Esophagus muscularis mucosa (tissue), 4 donors: ENCODE measurements at regions not wholly inside any gene's neighbourhood (a gene's known extent, or its start where the extent isn't known, plus 50 kb on each side); places are given as distances from the start of the nearest gene placed in this dataset.

ENCODE experiments used
- DNase-seq: peaks from one replicate; pipeline ENCODE4 v3.0.0-alpha.2; 2017; ENCODE audit errors: extremely low spot score
- H3K27ac ChIP-seq, 4 donors: fragments of 200-600 bp; sonication (generic); replicated peaks in 1 of 4; 1 replicate in 3 of 4; 2 replicates in 1 of 4; pipeline ENCODE4 v1.5.1; 2016 to 2019; ENCODE audit warnings: mild to moderate bottlenecking in 1 of 4
- H3K27me3 ChIP-seq, 4 donors: fragments of 200-600 bp; sonication (generic); one replicate each; pipeline versions ENCODE4 v1.5.1 to v1.6.0; 2016 to 2019
- H3K36me3 ChIP-seq, 4 donors: fragments of 200-600 bp; sonication (generic); one replicate each; pipeline ENCODE4 v1.5.1; 2016 to 2019
- H3K4me1 ChIP-seq, 4 donors: fragments of 200-600 bp; sonication (generic); one replicate each; pipeline ENCODE4 v1.5.1; 2016 to 2019
- H3K4me3 ChIP-seq, 4 donors: fragments of 200-600 bp; sonication (generic); 1 replicate in 2 of 4; 2 replicates in 2 of 4; pipeline ENCODE4 v1.5.1; 2016 to 2019; ENCODE audit warnings: mild to moderate bottlenecking in 4 of 4, moderate library complexity in 1 of 4
- H3K9me3 ChIP-seq, 4 donors: fragments of 200-600 bp; sonication (generic); 1 replicate in 3 of 4; 2 replicates in 1 of 4; pipeline ENCODE4 v1.5.1; 2016 to 2019
- CTCF ChIP-seq, 3 experiments: fragments of 200-600 bp in 2 of 3; fragments of 450-650 bp in 1 of 3; sonication (generic) in 2 of 3; IDR thresholded peaks; one replicate each; pipeline ENCODE4 v1.5.1; 2017 to 2019; ENCODE audit warnings: antibody characterized with exemption in 3 of 3, mild to moderate bottlenecking in 2 of 3, moderate library complexity in 1 of 3
- EP300 ChIP-seq: sonication (generic); formaldehyde crosslinking; IDR thresholded peaks from one replicate; pipeline ENCODE4 v1.6.1; 2017; ENCODE audit warnings: antibody characterized with exemption
- POLR2A ChIP-seq: fragments of 450-650 bp; IDR thresholded peaks from one replicate; pipeline ENCODE4 v1.6.1; 2017; ENCODE audit warnings: antibody characterized with exemption, moderate library complexity, mild to moderate bottlenecking, low read depth
- POLR2AphosphoS5 ChIP-seq, 2 donors: sonication (generic); formaldehyde crosslinking; IDR thresholded peaks; one replicate each; pipeline ENCODE4 v1.6.1; 2017; ENCODE audit warnings: antibody characterized with exemption in 2 of 2
- WGBS: methylation state at CpG from one replicate; pipeline ENCODE4 v1.1.5; 2018; 5-methylcytosine and 5-hydroxymethylcytosine counted together
- intact Hi-C: fragments of 100-400 bp; cut with DNase I; formaldehyde crosslinking; loops from one replicate; pipeline ENCODE4 v1.15.1; 2023

DNA sequence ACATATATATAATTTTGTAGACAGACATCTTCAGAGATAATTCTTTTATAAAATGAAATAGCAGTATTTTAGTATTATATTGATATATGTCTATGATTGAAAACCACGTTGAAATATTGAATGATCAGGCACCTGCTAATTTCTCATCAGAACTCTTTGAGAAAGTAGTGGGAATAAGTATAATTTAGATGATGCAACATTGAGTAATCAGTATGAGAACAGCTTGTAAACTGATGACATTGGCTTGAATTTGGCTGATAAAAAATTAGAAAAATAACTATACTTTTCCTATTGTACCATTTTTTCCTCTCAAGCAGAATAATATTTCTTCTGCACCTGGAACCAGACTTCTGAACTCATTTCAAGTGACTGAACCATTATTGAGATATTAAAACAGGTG, 1316.8 kb downstream of the NCAM2 start:
- 79% methylated on average over 1 of the region's 1 CpG for WGBS
- H3K9me3 ChIP-seq: peaks cover 0 to 6% (median 0%) of the 10 kb centered on the region in 4 donors

GRCh38 chr21:22319435-22319834, 1321.2 kb downstream of the NCAM2 start:
- no peak overlapping the region for H3K4me3 ChIP-seq
- intact Hi-C loops: no loop called here
- H3K9me3 ChIP-seq: no peaks in the 10 kb centered on the region
- DNase-seq: no peak
- no peaks in the 10 kb centered on the region for H3K27me3 ChIP-seq
- H3K4me1 ChIP-seq: no peaks in the 10 kb centered on the region
- H3K36me3 ChIP-seq: no peaks in the 10 kb centered on the region
- 83% methylated on average over 1 of the region's 1 CpG for WGBS
- TF ChIP-seq POLR2A (no peak), EP300 (no peak), POLR2AphosphoS5 (IDR thresholded peaks at IDR 0.05) (no peak), CTCF (IDR thresholded peaks at IDR 0.05) (no peak)
- no peak overlapping the region for H3K27ac ChIP-seq

More for the DNA sequence above, 1316.8 kb downstream of the NCAM2 start:
- no peaks in the 10 kb centered on the region for H3K36me3 ChIP-seq
- no peak for DNase-seq
- H3K4me1 ChIP-seq: no peaks in the 10 kb centered on the region
- no peak overlapping the region for H3K27ac ChIP-seq
- TF ChIP-seq POLR2AphosphoS5 (IDR thresholded peaks at IDR 0.05): no peak
- TF ChIP-seq EP300: no peak
- TF ChIP-seq POLR2A: no peak
- no peak for TF ChIP-seq CTCF (IDR thresholded peaks at IDR 0.05)
- H3K4me3 ChIP-seq: no peak overlapping the region
- intact Hi-C loops: no loop called here
- no peaks in the 10 kb centered on the region for H3K27me3 ChIP-seq

DNA sequence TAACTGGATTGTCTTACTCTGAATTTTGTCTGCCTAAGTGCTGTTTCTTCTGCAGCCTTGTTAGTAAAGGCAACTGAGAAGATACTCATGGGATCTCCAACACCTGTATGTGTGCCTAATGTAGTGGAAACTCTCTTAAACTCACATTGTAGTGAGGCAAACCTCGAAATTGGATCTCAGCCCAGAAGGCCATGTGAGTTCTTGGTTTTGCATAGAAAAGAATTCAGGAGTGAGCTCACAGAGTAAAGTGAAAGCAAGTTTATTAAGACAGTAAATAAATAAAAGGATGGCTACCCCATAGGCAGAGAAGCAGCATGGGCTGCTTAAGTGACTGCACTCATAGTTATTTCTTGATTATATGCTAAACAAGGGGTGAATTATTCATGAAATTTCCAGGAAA, 1344.7 kb downstream of the NCAM2 start:
- Histone ChIP-seq H3K4me1 (no peaks in the 10 kb centered on the region), H3K27me3 (no peaks in the 10 kb centered on the region), H3K4me3 (no peak overlapping the region), H3K36me3 (no peaks in the 10 kb centered on the region), H3K9me3 (peaks cover 0 to 7% (median 0%) of the 10 kb centered on the region in 4 donors), H3K27ac (no peak overlapping the region)
- no peak for DNase-seq
- intact Hi-C loops: no loop called here
- 44% methylated on average over 1 of the region's 1 CpG for WGBS
- TF ChIP-seq POLR2A: no peak

- intact Hi-C loops: no loop called here
- 72% methylated on average over 2 of the region's 2 CpGs for WGBS
- no peak for TF ChIP-seq POLR2A
- Histone ChIP-seq H3K36me3 (no peaks in the 10 kb centered on the region), H3K27ac (no peak overlapping the region), H3K9me3 (peaks cover 0 to 7% (median 0%) of the 10 kb centered on the region in 4 donors), H3K4me1 (no peaks in the 10 kb centered on the region), H3K27me3 (no peaks in the 10 kb centered on the region), H3K4me3 (no peak overlapping the region)
- no peak for DNase-seq
Measured at GRCh38 chr21:22343303-22343702, 1345.1 kb downstream of the NCAM2 start.

DNA sequence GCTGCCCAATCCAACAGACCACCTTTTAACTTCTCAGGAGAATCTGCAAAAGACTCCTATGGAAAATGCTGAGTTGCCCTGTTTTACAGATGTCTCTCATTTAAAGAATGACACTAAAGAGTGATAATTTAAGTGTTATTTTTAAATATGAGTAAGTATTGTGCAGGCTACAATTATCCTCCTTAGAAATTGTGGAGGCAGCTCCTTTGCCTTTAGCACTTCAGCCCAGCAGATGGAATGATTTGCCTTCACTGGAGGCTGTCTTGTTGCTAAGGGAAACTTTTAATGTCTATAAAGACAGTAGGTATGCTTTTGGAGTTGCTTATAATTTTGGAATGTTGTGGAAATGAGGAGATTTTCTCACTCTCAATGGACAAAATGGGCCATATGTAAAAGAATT, 1345.5 kb downstream of the NCAM2 start:
- TF ChIP-seq POLR2AphosphoS5 (IDR thresholded peaks at IDR 0.05): no peak
- TF ChIP-seq EP300: no peak
- TF ChIP-seq POLR2A: no peak
- TF ChIP-seq CTCF (IDR thresholded peaks at IDR 0.05): no peak
- H3K27ac ChIP-seq: no peak overlapping the region
- no peaks in the 10 kb centered on the region for H3K36me3 ChIP-seq
- peaks cover 0 to 7% (median 0%) of the 10 kb centered on the region in 4 donors for H3K9me3 ChIP-seq
- H3K27me3 ChIP-seq: no peaks in the 10 kb centered on the region
- H3K4me1 ChIP-seq: no peaks in the 10 kb centered on the region
- no peak for DNase-seq
- H3K4me3 ChIP-seq: no peak overlapping the region
- intact Hi-C loops: no loop called here

DNA sequence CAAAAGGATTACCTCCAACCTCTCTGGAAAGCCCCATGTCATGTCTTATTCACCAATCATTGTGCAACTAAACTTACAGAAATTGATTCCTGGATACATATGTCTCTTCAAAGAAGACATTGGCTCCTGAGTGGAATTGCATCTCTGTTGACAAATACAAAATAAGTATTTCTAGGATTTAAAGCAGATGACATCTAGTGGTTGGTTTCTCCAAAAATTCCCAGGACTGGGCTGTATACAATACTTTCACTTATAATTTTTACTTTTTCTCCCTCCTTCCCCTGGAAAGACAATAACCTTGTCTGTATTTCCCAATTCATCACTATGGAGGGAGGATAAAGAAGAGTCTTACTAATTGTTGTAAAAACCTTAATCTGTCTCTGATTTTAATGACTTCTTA, 1347.4 kb downstream of the NCAM2 start:
- Histone ChIP-seq H3K36me3 (no peaks in the 10 kb centered on the region), H3K4me1 (no peaks in the 10 kb centered on the region), H3K9me3 (peaks cover 0 to 6% (median 0%) of the 10 kb centered on the region in 4 donors), H3K4me3 (no peak overlapping the region), H3K27me3 (no peaks in the 10 kb centered on the region), H3K27ac (no peak overlapping the region)
- TF ChIP-seq CTCF (IDR thresholded peaks at IDR 0.05) (no peak), EP300 (no peak), POLR2A (no peak), POLR2AphosphoS5 (IDR thresholded peaks at IDR 0.05) (no peak)
- intact Hi-C loops: no loop called here
- DNase-seq: no peak
